Effector memory CD4-positive, alpha-beta T cell (primary cell): ENCODE measurements at regions not wholly inside any gene's neighbourhood (a gene's known extent, or its start where the extent isn't known, plus 50 kb on each side); places are given as distances from the start of the nearest gene placed in this dataset.
"Not testable (repeated sequence)": the region's sequence is repeated elsewhere in the genome, so short reads cannot be mapped to it uniquely, and the experiment has no call there.

ENCODE experiments used
- DNase-seq, 3 donors: peaks; one replicate each; pipeline ENCODE4 v3.0.0-alpha.2; 2020
- H3K27ac ChIP-seq: 2 replicates; pipeline ENCODE4 v1.7.0; 2013; ENCODE audit warnings: mild to moderate bottlenecking, low read length, moderate library complexity; ENCODE audit not compliant: insufficient read depth, poor library complexity, severe bottlenecking
- H3K27me3 ChIP-seq: replicated peaks from 2 replicates; pipeline ENCODE4 v1.7.0; 2013; ENCODE audit warnings: mild to moderate bottlenecking, low read length; ENCODE audit not compliant: insufficient read depth, control insufficient read depth, poor library complexity, severe bottlenecking
- H3K36me3 ChIP-seq: 2 replicates; pipeline ENCODE4 v1.7.0; 2013; ENCODE audit warnings: mild to moderate bottlenecking, low read length, moderate library complexity; ENCODE audit not compliant: control insufficient read depth, insufficient read depth
- H3K4me1 ChIP-seq: 2 replicates; pipeline ENCODE4 v1.7.0; 2013; ENCODE audit warnings: low read length, mild to moderate bottlenecking; ENCODE audit not compliant: control insufficient read depth, insufficient read depth, poor library complexity, severe bottlenecking
- H3K4me3 ChIP-seq: 2 replicates; pipeline ENCODE4 v1.7.0; 2013; ENCODE audit warnings: low read length, low read depth, mild to moderate bottlenecking; ENCODE audit not compliant: insufficient read depth, poor library complexity, severe bottlenecking
- H3K9me3 ChIP-seq: 2 replicates; pipeline ENCODE4 v1.7.0; 2013; ENCODE audit warnings: mild to moderate bottlenecking, low read length, moderate library complexity; ENCODE audit not compliant: control insufficient read depth

- Histone ChIP-seq H3K27ac (no peak overlapping the region), H3K9me3 (no peaks in the 10 kb centered on the region), H3K27me3 (no peaks in the 10 kb centered on the region), H3K4me3 (no peak overlapping the region), H3K4me1 (no peaks in the 10 kb centered on the region), H3K36me3 (no peaks in the 10 kb centered on the region)
- no peak for DNase-seq
Measured at GRCh38 chr6:15109338-15110090, 136.4 kb upstream of the JARID2 start.

DNA sequence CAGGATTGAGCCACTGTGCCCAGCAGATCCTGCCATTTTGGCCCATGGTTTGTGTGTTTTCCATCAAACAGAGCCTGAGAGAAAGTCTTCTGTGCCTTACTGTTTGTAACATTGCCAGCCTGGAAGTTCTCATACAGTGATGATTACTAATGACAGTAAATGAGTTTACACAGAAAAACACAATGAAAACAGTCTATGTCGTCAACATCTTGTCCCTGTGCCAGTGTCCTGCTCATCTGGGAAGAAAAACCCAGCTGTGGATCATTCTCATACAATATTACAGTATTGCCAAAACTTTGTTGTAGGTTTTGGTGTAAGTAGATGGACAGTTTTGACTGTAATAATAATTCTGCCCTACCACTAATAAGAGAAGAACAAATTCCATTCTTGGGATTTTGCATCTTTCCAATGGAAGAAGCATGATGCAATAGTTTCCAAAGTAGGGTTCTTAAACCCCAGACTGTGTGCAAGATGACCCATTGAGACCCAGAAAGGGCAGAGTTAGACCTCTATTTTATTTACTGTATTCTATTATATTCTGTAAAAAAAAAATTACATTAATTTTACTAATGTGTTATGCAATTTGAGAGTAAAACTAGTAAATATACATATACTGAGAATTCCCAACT is 135.0 kb upstream of the JARID2 start:
- H3K4me1 ChIP-seq = no peaks in the 10 kb centered on the region
- no peaks in the 10 kb centered on the region for H3K36me3 ChIP-seq
- no peaks in the 10 kb centered on the region for H3K27me3 ChIP-seq
- no peaks in the 10 kb centered on the region for H3K9me3 ChIP-seq
- H3K27ac ChIP-seq = no peak overlapping the region
- DNase-seq = no peak
- H3K4me3 ChIP-seq = no peak overlapping the region

DNA sequence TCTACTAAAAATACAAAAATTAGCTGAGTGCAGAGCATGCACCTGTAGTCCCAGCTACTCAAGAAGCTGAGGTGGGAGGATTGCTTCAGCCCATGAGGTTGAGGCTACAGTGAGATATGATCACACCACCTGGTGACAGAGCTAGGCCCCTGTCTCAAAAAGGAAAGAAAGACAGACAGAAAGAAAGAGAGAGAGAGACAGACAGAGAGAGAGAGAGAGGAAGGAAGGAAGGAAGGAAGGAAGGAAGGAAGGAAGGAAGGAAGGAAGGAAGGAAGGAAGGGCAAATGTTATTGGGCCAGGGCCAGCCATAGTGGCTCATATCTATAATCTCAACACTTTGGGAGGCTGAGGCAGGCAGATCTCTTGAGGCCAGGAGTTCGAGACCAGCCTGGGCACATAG is 134.3 kb upstream of the JARID2 start:
- not testable (repeated sequence) for H3K36me3 ChIP-seq, DNase-seq, H3K4me3 ChIP-seq, H3K27ac ChIP-seq, H3K4me1 ChIP-seq, H3K9me3 ChIP-seq, H3K27me3 ChIP-seq

GRCh38 chr6:15113587-15113986 is 132.3 kb upstream of the JARID2 start:
- H3K27ac ChIP-seq = no peak overlapping the region
- no peaks in the 10 kb centered on the region for H3K36me3 ChIP-seq
- H3K27me3 ChIP-seq = no peaks in the 10 kb centered on the region
- no peaks in the 10 kb centered on the region for H3K4me1 ChIP-seq
- no peak overlapping the region for H3K4me3 ChIP-seq
- no peaks in the 10 kb centered on the region for H3K9me3 ChIP-seq
- DNase-seq = no peak

DNA sequence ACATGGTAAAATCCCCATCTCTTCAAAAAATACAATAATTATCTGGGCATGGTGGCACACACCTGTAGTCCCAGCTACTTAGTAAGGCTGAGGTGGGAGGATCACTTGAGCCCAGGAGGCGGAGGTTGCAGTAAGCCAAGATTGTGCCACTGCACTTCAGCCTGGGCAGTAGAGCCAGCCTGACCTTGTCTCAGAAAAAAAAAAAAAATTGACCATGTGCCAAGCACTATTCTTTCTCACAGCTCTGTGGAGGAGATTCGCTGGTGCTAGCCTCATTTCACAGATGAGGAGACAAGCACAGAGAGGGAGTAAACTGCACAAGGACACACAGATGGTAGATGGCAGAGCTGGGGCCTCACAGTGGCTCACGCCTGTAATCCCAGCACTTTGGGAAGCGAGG is 131.8 kb upstream of the JARID2 start:
- Histone ChIP-seq H3K4me1 (no peaks in the 10 kb centered on the region), H3K27me3 (no peaks in the 10 kb centered on the region), H3K36me3 (no peaks in the 10 kb centered on the region), H3K27ac (no peak overlapping the region), H3K9me3 (no peaks in the 10 kb centered on the region), H3K4me3 (no peak overlapping the region)
- DNase-seq = no peak

DNA sequence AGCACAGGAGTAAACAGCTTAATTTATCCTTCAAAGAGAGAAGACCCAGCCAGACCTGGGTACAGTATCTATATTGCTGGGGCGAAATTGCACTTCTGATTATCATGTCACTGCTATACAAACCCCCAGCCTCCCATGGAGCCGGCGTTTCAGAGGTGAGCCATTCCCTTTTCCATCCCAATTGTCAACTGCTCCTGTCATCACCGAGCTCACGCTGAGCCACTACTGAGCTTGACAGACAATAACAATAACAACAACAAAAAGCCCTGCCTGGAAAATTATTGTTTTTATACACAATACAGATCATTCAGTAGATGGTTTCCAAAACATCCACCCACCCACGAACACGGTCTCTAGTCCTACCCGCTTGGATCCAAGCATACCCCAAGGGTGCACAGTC is 129.0 kb upstream of the JARID2 start:
- Histone ChIP-seq H3K4me3 (no peak overlapping the region), H3K27me3 (no peaks in the 10 kb centered on the region), H3K9me3 (no peaks in the 10 kb centered on the region), H3K4me1 (no peaks in the 10 kb centered on the region), H3K36me3 (no peaks in the 10 kb centered on the region), H3K27ac (no peak overlapping the region)
- DNase-seq = no peak

DNA sequence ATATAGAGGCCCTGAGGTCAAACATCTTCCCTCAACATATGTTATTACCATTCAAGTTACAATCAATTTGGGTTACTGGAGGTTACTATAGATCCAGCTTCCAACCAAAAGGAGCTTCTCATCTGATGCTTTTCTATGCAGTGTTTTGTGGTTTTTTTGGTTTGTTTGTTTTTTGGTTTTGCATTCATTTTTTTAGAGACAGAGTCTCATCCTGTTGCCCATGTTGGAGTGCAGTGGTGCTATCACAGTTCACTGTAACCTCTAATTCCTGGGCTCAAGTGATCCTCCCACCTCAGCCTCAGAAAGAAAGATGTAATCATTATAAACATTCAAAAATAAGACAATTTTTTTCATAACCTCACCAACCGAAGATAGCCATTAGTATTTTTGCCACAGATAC is 124.4 kb upstream of the JARID2 start:
- H3K4me1 ChIP-seq = no peaks in the 10 kb centered on the region
- no peak overlapping the region for H3K4me3 ChIP-seq
- H3K9me3 ChIP-seq = no peaks in the 10 kb centered on the region
- H3K27ac ChIP-seq = no peak overlapping the region
- no peaks in the 10 kb centered on the region for H3K27me3 ChIP-seq
- DNase-seq = no peak
- H3K36me3 ChIP-seq = no peaks in the 10 kb centered on the region

- no peak for DNase-seq
- no peak overlapping the region for H3K4me3 ChIP-seq
- no peaks in the 10 kb centered on the region for H3K27me3 ChIP-seq
- no peaks in the 10 kb centered on the region for H3K9me3 ChIP-seq
- H3K4me1 ChIP-seq = no peaks in the 10 kb centered on the region
- no peaks in the 10 kb centered on the region for H3K36me3 ChIP-seq
- no peak overlapping the region for H3K27ac ChIP-seq
Measured at GRCh38 chr6:15121977-15122550, 123.8 kb upstream of the JARID2 start.

GRCh38 chr6:15129887-15130286 is 116.0 kb upstream of the JARID2 start:
- no peaks in the 10 kb centered on the region for H3K4me1 ChIP-seq
- H3K27me3 ChIP-seq = no peaks in the 10 kb centered on the region
- H3K9me3 ChIP-seq = no peaks in the 10 kb centered on the region
- no peak overlapping the region for H3K27ac ChIP-seq
- H3K36me3 ChIP-seq = no peaks in the 10 kb centered on the region
- DNase-seq = no peak
- no peak overlapping the region for H3K4me3 ChIP-seq

DNA sequence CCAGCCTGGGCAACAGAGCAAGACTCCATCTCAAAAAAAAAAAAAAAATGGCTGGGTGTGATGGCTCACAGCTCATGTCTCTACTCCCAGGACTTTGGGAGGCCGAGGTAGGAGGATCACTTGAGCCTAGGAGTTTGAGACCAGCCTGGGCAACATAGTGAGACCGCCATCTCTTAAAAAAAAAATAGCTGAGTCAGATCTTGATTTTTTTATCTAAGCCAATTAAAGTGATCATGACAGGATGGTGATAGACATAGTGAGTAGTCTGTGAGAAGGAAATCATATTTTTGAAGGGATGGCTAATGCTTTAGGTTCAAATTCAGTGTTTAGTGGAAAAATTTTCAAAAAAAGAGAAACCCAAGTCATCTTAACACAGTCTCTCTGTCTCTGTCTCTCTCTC is 114.6 kb upstream of the JARID2 start:
- Histone ChIP-seq H3K4me1 (no peaks in the 10 kb centered on the region), H3K36me3 (no peaks in the 10 kb centered on the region), H3K4me3 (no peak overlapping the region), H3K27me3 (no peaks in the 10 kb centered on the region), H3K9me3 (no peaks in the 10 kb centered on the region), H3K27ac (no peak overlapping the region)
- DNase-seq = no peak
